Stimulated activated CD4-positive, alpha-beta T cell treated with anti-CD3 and anti-CD28 coated beads, TNF-alpha, amount 100 ng/mL, for 1 hour (primary cell): ENCODE measurements at regions not wholly inside any gene's neighbourhood (a gene's known extent, or its start where the extent isn't known, plus 50 kb on each side); places are given as distances from the start of the nearest gene placed in this dataset.
"Not testable (repeated sequence)": the region's sequence is repeated elsewhere in the genome, so short reads cannot be mapped to it uniquely, and the experiment has no call there.

Experiments
- DNase-seq, 3 donors: peaks; one replicate each; pipeline ENCODE4 v3.0.0-alpha.2; 2020; ENCODE audit warnings: low read depth in 3 of 3, low spot score in 1 of 3

DNA sequence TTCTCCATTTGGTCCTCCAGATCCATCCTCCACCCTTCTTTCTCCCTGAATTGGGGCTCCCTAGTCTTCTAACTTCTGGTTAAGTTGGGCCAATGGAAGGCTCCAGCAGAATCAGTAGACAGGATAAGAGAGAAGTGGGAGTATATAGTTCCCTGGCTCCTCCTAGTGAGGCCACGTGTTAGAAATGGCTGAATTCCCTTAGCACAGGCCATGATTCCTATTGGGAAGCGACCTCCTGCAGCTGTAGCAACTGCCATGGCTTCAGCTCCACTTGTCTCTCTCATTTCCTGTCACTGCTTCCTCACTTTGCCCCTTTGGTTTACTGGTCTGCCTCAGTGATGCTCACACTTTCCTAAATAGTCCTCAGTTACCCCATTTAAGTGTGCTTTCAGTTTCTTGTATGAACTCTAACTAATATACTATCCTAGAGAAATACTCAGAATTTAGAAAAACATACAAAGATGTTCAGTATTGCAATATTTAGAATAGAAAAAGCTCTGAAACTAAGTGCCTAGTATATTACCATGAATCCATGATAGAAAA, 104.8 kb upstream of the SMARCA2 start:
- no peak for DNase-seq

GRCh38 chr9:1913631-1914330, 101.4 kb upstream of the SMARCA2 start:
- no peak for DNase-seq

DNA sequence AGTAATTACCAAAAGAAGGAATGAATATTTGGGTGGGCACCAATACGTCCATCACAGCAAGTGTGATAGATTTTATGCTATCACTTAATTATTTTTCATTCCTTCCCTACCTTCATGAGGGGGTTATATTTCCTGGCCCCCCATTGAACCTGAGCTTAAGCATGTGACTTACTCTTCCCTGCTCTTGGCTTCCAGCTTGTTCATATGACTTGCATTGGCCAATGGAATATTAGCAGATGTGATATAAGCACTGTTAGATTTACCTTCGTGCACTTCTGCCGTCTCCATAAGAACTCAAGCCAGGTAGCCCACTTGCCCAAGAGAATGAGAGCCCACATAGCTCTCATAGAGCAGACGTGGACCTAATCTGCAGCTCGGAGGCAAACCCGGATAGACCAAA, 99.1 kb upstream of the SMARCA2 start:
- no peak for DNase-seq

GRCh38 chr9:1916655-1917054, 98.5 kb upstream of the SMARCA2 start:
- no peak for DNase-seq

DNA sequence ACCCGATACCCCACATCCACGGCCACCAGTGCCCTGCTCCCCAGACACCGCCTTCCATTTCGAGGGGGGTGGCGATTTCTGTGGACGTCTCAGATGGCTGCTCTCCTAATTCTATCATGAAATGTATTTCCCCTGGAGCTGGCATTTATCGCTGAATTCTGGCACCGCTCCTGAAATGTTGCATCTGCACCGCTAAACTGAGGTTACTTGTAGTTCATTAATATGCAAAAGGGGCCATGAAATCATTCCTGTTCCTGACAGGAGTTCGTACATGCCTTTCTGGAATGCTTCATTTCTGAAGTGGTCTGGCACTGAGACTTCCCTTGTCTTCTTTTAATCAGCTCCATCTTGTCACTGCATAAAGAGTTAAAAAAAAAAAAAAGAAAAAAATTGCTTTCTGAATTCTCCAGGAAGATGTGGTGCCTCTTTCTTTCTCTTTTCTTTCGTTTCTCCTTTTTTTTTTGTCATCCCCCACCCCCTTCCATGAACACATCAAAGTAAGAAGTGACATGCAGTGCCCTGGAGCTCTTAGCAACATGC, 97.7 kb upstream of the SMARCA2 start:
- no peak for DNase-seq

GRCh38 chr9:1918108-1918507, 97.0 kb upstream of the SMARCA2 start:
- DNase-seq = no peak

DNA sequence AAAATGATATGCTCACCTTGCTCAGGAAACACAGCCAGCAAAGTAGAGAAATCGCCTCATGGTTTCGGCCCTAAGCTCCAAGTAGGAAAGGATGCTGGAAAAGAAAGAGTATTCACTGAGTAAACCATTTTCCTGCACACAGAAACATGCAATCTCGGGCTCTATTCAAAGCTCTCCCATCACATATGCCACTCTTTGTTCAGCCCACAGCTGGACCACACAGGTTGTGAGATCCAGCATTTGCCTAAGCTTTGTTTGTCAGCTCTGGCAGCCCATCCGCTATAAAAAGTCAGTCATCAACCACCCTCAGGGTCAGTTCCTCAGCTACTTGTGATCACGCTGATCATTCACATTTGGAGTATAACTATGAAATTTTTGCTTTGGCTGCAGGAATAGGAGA, 96.5 kb upstream of the SMARCA2 start:
- no peak for DNase-seq

GRCh38 chr9:1919229-1919628, 95.9 kb upstream of the SMARCA2 start:
- no peak for DNase-seq

DNA sequence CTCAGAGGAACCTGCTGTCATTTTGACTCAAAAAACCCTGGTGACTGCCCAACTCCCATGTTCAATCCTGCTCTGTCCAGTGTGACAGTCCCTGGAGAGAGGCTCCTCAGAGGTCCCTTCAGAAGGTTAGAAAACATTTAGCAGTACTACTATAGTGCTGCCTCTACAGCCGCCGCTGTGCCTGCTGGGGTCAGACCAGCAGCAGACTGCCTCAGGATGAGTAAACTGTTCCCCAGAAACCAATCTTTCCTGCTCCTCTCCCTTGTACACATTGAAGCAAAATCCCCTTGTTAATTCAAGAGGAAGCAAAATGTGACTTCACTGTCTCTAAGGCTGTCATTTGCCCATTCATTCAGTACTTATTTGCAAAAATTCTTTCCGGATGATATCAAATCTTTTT, 94.8 kb upstream of the SMARCA2 start:
- no peak for DNase-seq

GRCh38 chr9:1922026-1922425, 93.1 kb upstream of the SMARCA2 start:
- DNase-seq = no peak

GRCh38 chr9:1927546-1927945, 87.6 kb upstream of the SMARCA2 start:
- DNase-seq = no peak

DNA sequence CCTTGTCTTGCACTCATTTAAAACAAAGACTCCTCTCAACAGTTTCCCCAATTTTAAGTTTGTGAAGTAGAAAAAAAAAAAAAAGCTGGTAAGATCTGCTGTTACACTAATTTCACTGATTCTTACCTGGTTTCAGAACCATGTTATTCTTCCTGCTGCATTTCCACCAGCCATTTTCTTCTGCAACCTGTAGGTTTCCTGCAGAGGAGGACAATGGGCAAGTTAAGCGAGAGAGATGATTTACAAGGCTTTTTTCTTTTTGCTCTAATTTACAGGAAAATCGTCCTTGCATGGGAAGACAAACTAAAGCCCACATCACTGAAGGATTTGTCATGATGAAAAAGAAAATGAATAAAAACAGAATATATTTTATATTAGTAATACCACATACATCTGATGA, 86.0 kb upstream of the SMARCA2 start:
- DNase-seq = no peak

GRCh38 chr9:1929722-1930244, 85.4 kb upstream of the SMARCA2 start:
- DNase-seq = no peak

- DNase-seq = not testable (repeated sequence)
These were observed 84.9 kb upstream of the SMARCA2 start for GRCh38 chr9:1930245-1930736.

DNA sequence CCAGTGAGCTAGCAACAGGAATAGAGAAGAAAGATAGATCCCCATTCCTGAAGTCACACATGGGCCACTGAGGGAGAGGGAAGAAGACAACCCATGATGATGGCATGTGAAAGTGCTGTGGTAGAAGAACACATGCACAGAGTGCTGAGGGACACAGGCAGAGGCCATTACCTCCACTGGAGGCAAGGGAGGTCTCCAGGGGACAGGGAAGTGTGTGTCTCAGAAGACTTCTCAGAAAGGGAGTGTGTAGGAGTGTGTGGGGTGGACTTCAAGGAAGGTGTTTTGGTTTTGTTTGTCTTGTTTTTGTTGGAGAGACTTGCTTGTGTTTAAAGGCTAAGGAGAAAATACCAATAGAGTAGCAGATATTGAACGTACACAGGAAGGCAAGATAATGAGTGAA, 77.0 kb upstream of the SMARCA2 start:
- no peak for DNase-seq

DNA sequence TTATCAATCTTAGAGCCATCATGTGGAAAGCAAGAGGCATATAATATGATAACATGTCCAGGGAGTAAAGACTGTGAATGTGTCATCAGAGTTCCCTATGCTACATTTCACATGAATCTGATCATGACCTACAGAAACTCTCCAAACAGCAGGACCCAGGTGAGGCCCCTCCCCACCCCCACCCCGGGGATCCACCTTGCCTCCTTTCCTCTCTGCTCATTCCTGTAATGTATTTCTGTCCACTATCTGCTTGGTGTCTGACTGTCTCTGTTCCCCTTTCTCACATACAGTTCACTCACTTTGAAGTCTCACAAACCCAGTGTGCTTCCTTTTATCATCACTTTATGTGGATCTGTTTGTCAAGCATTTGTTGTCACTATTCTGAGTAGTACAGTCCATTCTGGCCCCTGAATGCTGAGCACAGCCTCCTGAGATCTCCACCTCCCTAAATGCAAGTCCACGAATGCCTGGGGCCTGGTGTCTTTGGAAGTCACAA, 76.4 kb upstream of the SMARCA2 start:
- DNase-seq = no peak

DNA sequence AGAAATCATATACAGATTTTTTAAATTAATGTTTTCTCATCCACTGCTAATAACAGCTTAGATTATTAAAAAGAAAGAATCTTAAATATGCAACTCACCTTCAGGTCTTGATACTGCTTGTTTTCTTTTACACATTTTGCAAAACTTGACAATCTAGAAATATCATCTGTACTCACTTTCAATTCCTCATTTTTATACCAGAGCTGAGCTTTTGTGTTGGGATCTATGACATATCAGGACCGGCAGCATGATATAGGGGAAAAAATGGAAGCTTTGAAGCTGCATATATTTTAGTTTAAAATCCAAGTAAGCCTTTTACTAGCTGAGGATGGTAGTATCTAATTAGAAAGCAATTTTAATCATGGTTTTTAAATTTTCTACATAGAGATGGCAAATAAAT, 75.7 kb upstream of the SMARCA2 start:
- no peak for DNase-seq

DNA sequence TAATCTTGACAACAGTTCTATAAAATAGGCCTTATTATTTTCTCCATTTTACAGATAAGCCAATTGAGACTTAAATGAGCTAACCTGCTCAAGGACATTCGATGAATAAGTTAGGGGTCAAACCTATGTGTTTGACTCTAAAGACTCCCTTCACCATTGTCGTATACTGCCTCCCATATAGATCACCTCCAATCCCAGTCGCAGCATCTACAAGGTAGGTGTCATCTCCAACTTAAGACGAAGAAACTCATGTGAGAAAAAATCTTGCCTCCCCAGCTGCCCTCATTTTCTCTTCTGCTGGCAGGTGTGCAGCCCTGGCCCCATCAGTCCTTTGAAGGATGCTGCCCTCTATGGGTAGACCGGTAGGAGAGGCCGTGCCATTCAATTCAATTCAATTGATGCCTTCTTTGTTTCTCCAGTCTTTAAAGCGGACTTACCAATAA, 75.2 kb upstream of the SMARCA2 start:
- DNase-seq = peak in 2 of 3 donors; percentile 2

GRCh38 chr9:1941989-1942388, 73.2 kb upstream of the SMARCA2 start:
- no peak for DNase-seq

GRCh38 chr9:1946526-1947283, 68.4 kb upstream of the SMARCA2 start:
- DNase-seq = no peak

GRCh38 chr9:1947438-1947837, 67.7 kb upstream of the SMARCA2 start:
- no peak for DNase-seq

DNA sequence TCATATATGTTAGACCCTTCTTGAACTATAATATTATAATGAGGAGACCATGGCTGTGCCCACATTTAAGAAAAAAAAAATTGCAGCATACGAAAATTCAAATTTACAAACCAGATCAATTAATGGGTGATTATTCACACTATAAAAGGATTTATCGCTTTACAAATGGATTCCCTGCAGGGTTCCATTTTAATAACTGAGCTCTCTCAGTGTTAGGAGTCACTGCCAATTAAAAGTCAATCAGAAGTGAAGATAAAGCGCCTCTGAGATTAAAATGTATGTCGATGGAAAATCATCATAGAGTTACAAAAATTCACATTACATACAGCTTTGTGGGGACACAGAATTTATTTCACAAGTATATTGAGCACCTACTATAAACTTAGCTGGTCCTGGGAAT, 66.6 kb upstream of the SMARCA2 start:
- DNase-seq = no peak
